ENCODE measurements at regions not wholly inside any gene's neighbourhood (a gene's known extent, or its start where the extent isn't known, plus 50 kb on each side); places are given as distances from the start of the nearest gene placed in this dataset.

- ATAC-seq (no peak), DNase-seq (ENCODE audit: missing footprints) (no peak)
- intact Hi-C loops (cut with DNase I), result no loop called here
Observed at GRCh38 chr10:108894402-108895301, 1028.7 kb downstream of the XPNPEP1 start.

- intact Hi-C loops (cut with DNase I), result no loop called here
- ATAC-seq, result no peak
Observed at GRCh38 chr10:108877095-108877561, 1046.2 kb downstream of the XPNPEP1 start.

GRCh38 chr10:108872854-108873253 lies 1050.5 kb downstream of the XPNPEP1 start:
- intact Hi-C loops (cut with DNase I), result no loop called here
- ATAC-seq, result no peak

More at GRCh38 chr10:108877095-108877561, 1046.2 kb downstream of the XPNPEP1 start:
- DNase-seq (ENCODE audit: missing footprints), result no peak

GRCh38 chr10:108868881-108869280 lies 1054.4 kb downstream of the XPNPEP1 start:
- no peak for DNase-seq (ENCODE audit: missing footprints)
- intact Hi-C loops (cut with DNase I), result no loop called here
- ATAC-seq, result no peak

More at GRCh38 chr10:108872854-108873253, 1050.5 kb downstream of the XPNPEP1 start:
- DNase-seq (ENCODE audit: missing footprints), result no peak

- intact Hi-C loops (cut with DNase I), result no loop called here
- DNase-seq (ENCODE audit: missing footprints), result no peak
- ATAC-seq, result no peak
Observed at GRCh38 chr10:108862676-108863350, 1060.5 kb downstream of the XPNPEP1 start.

GRCh38 chr10:108861181-108861754 lies 1062.0 kb downstream of the XPNPEP1 start:
- DNase-seq (ENCODE audit: missing footprints), result no peak
- no peak for ATAC-seq
- intact Hi-C loops (cut with DNase I), result no loop called here

- DNase-seq (ENCODE audit: missing footprints) (no peak), ATAC-seq (no peak)
- intact Hi-C loops (cut with DNase I), result no loop called here
Observed at GRCh38 chr10:108852211-108852610, 1071.1 kb downstream of the XPNPEP1 start.

- DNase-seq (ENCODE audit: missing footprints), result no peak
- ATAC-seq, result no peak
- intact Hi-C loops (cut with DNase I), result no loop called here
Observed at GRCh38 chr10:108850138-108850854, 1073.0 kb downstream of the XPNPEP1 start.

- DNase-seq (ENCODE audit: missing footprints), result no peak
- ATAC-seq, result no peak
- intact Hi-C loops (cut with DNase I), result no loop called here
Observed at GRCh38 chr10:108849688-108850087, 1073.6 kb downstream of the XPNPEP1 start.

GRCh38 chr10:108849186-108849585 lies 1074.1 kb downstream of the XPNPEP1 start:
- intact Hi-C loops (cut with DNase I), result no loop called here
- no peak for ATAC-seq
- no peak for DNase-seq (ENCODE audit: missing footprints)

GRCh38 chr10:108848046-108848445 lies 1075.3 kb downstream of the XPNPEP1 start:
- ATAC-seq (no peak), DNase-seq (ENCODE audit: missing footprints) (no peak)
- intact Hi-C loops (cut with DNase I), result no loop called here

GRCh38 chr10:108840944-108841343 lies 1082.4 kb downstream of the XPNPEP1 start:
- intact Hi-C loops (cut with DNase I), result no loop called here
- DNase-seq (ENCODE audit: missing footprints), result no peak
- no peak for ATAC-seq

GRCh38 chr10:108836362-108836761 lies 1086.9 kb downstream of the XPNPEP1 start:
- intact Hi-C loops (cut with DNase I), result no loop called here
- DNase-seq (ENCODE audit: missing footprints) (no peak), ATAC-seq (no peak)

- ATAC-seq (no peak), DNase-seq (ENCODE audit: missing footprints) (no peak)
- intact Hi-C loops (cut with DNase I), result no loop called here
Observed at GRCh38 chr10:108822026-108822425, 1101.3 kb downstream of the XPNPEP1 start.

- DNase-seq (ENCODE audit: missing footprints) (no peak), ATAC-seq (no peak)
- intact Hi-C loops (cut with DNase I), result no loop called here
Observed at GRCh38 chr10:108819302-108819701, 1104.0 kb downstream of the XPNPEP1 start.

GRCh38 chr10:108817584-108817983 lies 1105.7 kb downstream of the XPNPEP1 start:
- DNase-seq (ENCODE audit: missing footprints) (no peak), ATAC-seq (no peak)
- intact Hi-C loops (cut with DNase I), result no loop called here

- intact Hi-C loops (cut with DNase I), result no loop called here
- no peak for ATAC-seq
- DNase-seq (ENCODE audit: missing footprints), result no peak
Observed at GRCh38 chr10:108817135-108817534, 1106.2 kb downstream of the XPNPEP1 start.

- DNase-seq (ENCODE audit: missing footprints) (no peak), ATAC-seq (no peak)
- intact Hi-C loops (cut with DNase I), result no loop called here
Observed at GRCh38 chr10:108812906-108813305, 1110.4 kb downstream of the XPNPEP1 start.

- ATAC-seq, result no peak
- intact Hi-C loops (cut with DNase I), result no loop called here
- no peak for DNase-seq (ENCODE audit: missing footprints)
Observed at GRCh38 chr10:108812296-108812695, 1111.0 kb downstream of the XPNPEP1 start.

Measured in Right ventricle myocardium inferior (tissue), 1 donor.